ENCODE measurements at regions not wholly inside any gene's neighbourhood (a gene's known extent, or its start where the extent isn't known, plus 50 kb on each side); places are given as distances from the start of the nearest gene placed in this dataset.

- TF ChIP-seq CTCF (IDR thresholded peaks at IDR 0.05; ENCODE audit: insufficient read depth, low read depth, low read length), result no peak
- TF ChIP-seq EZH2 (IDR thresholded peaks at IDR 0.05; ENCODE audit: insufficient read depth, low read length), result no peak
These were observed 333.5 kb upstream of the EPHA6 start for GRCh38 chr3:96480881-96481280.

Data from astrocyte (in vitro differentiated cells and primary cell).